ENCODE measurements at regions not wholly inside any gene's neighbourhood (a gene's known extent, or its start where the extent isn't known, plus 50 kb on each side); places are given as distances from the start of the nearest gene placed in this dataset.

DNA sequence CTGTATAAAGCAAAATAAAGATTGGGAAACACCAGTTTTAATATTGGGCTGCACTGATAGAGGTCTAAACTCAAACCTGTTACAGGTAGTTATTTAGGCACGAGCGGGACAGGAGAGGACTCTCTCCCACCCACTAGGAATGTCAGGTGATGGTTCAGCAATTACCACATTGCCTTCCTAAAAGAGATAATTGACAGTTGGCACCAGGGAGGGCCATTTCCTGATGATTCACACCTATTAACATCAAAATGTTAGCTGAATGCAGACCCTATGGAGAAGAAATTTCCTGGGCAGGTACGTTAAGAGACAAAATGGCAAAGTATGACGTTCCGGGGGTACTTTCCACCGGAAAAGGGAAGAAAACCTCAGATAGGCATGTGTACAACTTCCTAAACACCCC, 272.6 kb downstream of the SDHAF3 start:
- Mint-ChIP-seq H3K27me3 (peaks cover 0 to 9% (median 7%) of the 10 kb centered on the region in 5 donors), H3K36me3 (no peaks in the 10 kb centered on the region), H3K27ac (peak overlapping the region in 1 of 10 donors; percentile 37), H3K9me3 (peaks cover 0 to 4% (median 0%) of the 10 kb centered on the region in 9 donors), H3K4me1 (no peaks in the 10 kb centered on the region), H3K4me3 (no peak overlapping the region)
- DNase-seq (no peak), ATAC-seq (no peak)
- POLR2A ChIA-PET: no interaction called here

DNA sequence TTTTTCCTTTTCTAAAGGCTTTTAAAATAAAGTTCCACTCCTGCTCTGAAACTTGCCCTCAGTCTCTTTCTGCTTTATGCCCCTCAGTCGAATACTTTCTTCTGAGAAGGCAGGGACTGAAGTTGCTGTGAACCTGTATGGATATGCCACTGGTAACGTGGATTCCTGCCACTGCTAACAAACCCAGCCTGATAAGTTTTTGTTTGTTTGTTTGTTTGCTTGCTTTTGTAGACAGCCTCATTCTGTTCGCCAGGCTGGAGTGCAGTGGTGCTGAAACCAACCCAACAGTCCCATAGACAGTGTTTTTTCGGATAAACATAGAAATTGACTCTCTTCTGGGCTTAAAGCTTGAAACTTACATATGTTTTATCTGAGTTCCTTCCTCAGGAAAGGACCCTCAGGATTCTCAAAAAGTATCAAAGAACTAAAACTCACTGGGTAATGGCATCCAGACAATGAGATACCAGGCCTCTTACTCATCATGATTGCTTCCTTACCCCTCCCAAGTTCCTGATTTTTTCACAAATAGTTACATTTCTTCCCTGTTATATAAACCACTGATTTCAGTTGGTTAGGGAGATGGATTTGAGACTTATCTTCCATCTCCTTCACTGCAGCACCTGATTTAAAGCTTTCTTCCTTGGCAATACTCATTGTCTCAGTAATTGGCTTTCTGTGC, 273.6 kb downstream of the SDHAF3 start:
- no peak overlapping the region for H3K4me3 Mint-ChIP-seq
- POLR2A ChIA-PET: no interaction called here
- no peak for ATAC-seq
- peaks cover 0 to 4% (median 0%) of the 10 kb centered on the region in 9 donors for H3K9me3 Mint-ChIP-seq
- no peaks in the 10 kb centered on the region for H3K4me1 Mint-ChIP-seq
- H3K27ac Mint-ChIP-seq: no peak overlapping the region
- peaks cover 0 to 8% (median 5%) of the 10 kb centered on the region in 5 donors for H3K27me3 Mint-ChIP-seq
- H3K36me3 Mint-ChIP-seq: no peaks in the 10 kb centered on the region
- no peak for DNase-seq

DNA sequence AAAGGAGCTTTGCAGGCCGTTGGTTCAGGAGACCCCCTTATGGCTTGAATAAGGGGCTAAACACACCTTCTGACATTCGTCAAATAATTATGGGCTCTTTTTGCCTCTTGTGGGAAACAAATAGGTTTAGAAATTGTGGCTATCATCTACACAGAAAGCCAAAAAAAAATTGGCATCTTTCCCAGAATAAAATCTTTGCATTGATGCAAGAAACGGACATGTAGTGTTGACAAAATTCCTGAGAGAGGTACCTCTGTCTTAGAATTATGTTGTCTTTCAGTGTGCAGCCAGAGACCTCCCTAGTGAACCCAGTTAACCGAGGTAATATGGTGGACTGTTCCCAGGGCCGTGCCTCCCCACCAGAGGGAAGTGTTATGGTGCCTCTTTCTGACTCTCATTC, 283.9 kb downstream of the SDHAF3 start:
- Mint-ChIP-seq H3K4me1 (no peaks in the 10 kb centered on the region), H3K36me3 (no peaks in the 10 kb centered on the region), H3K27me3 (peaks cover 0 to 21% (median 7%) of the 10 kb centered on the region in 5 donors), H3K27ac (no peak overlapping the region), H3K9me3 (no peaks in the 10 kb centered on the region), H3K4me3 (no peak overlapping the region)
- POLR2A ChIA-PET: no interaction called here
- DNase-seq: no peak
- ATAC-seq: no peak

GRCh38 chr7:97405835-97406234, 288.3 kb downstream of the SDHAF3 start:
- no peak for ATAC-seq
- peaks cover 0 to 9% (median 7%) of the 10 kb centered on the region in 5 donors for H3K27me3 Mint-ChIP-seq
- POLR2A ChIA-PET: no interaction called here
- H3K9me3 Mint-ChIP-seq: no peaks in the 10 kb centered on the region
- DNase-seq: no peak
- no peaks in the 10 kb centered on the region for H3K4me1 Mint-ChIP-seq
- H3K27ac Mint-ChIP-seq: no peak overlapping the region
- no peaks in the 10 kb centered on the region for H3K36me3 Mint-ChIP-seq
- no peak overlapping the region for H3K4me3 Mint-ChIP-seq

GRCh38 chr7:97407106-97407505, 289.6 kb downstream of the SDHAF3 start:
- no peaks in the 10 kb centered on the region for H3K9me3 Mint-ChIP-seq
- POLR2A ChIA-PET: no interaction called here

GRCh38 chr7:97409346-97409745, 291.8 kb downstream of the SDHAF3 start:
- Mint-ChIP-seq H3K27me3 (peaks cover 0 to 9% (median 6%) of the 10 kb centered on the region in 5 donors), H3K4me3 (no peak overlapping the region), H3K9me3 (no peaks in the 10 kb centered on the region), H3K4me1 (no peaks in the 10 kb centered on the region), H3K36me3 (no peaks in the 10 kb centered on the region), H3K27ac (no peak overlapping the region)
- POLR2A ChIA-PET: no interaction called here
- DNase-seq (no peak), ATAC-seq (no peak)

More at GRCh38 chr7:97407106-97407505, 289.6 kb downstream of the SDHAF3 start:
- no peak for DNase-seq
- Mint-ChIP-seq H3K36me3 (no peaks in the 10 kb centered on the region), H3K27me3 (peaks cover 0 to 10% (median 8%) of the 10 kb centered on the region in 5 donors), H3K4me1 (no peaks in the 10 kb centered on the region), H3K27ac (no peak overlapping the region), H3K4me3 (no peak overlapping the region)
- ATAC-seq: no peak

DNA sequence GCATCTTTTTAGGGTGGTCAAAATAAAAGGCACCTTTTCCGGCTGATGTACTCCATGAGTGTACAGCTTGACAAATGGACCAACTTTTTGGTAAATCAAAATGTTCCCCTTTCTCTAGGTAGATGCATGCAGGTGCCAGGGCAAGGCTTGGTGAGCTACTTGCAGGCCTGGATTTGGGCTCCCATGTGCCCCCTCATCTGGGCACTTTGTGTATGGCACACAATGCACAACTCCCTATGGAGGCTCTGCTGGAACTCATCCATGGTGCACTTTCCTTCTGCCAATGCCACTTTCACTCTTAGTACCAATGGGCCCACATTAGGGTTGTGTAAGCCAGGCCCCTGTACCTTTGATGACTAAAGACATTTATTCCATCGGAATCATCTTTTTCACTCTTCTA, 300.8 kb downstream of the SDHAF3 start:
- Mint-ChIP-seq H3K27ac (no peak overlapping the region), H3K36me3 (no peaks in the 10 kb centered on the region), H3K9me3 (peaks cover 0 to 6% (median 0%) of the 10 kb centered on the region in 9 donors), H3K4me3 (no peak overlapping the region), H3K27me3 (peaks cover 0 to 1% (median 0%) of the 10 kb centered on the region in 5 donors), H3K4me1 (no peaks in the 10 kb centered on the region)
- ATAC-seq: no peak
- no peak for DNase-seq
- POLR2A ChIA-PET: no interaction called here

- DNase-seq (no peak), ATAC-seq (no peak)
- H3K27me3 Mint-ChIP-seq: peaks cover 0 to 1% (median 0%) of the 10 kb centered on the region in 5 donors
- no peak overlapping the region for H3K27ac Mint-ChIP-seq
- no peak overlapping the region for H3K4me3 Mint-ChIP-seq
- H3K36me3 Mint-ChIP-seq: no peaks in the 10 kb centered on the region
- POLR2A ChIA-PET: no interaction called here
- H3K9me3 Mint-ChIP-seq: peaks cover 0 to 6% (median 0%) of the 10 kb centered on the region in 9 donors
- H3K4me1 Mint-ChIP-seq: no peaks in the 10 kb centered on the region
Measured at GRCh38 chr7:97419898-97420297, 302.4 kb downstream of the SDHAF3 start.

- H3K36me3 Mint-ChIP-seq: no peaks in the 10 kb centered on the region
- H3K27ac Mint-ChIP-seq: no peak overlapping the region
- H3K4me1 Mint-ChIP-seq: no peaks in the 10 kb centered on the region
- H3K4me3 Mint-ChIP-seq: no peak overlapping the region
- POLR2A ChIA-PET: no interaction called here
- ATAC-seq (no peak), DNase-seq (no peak)
- H3K27me3 Mint-ChIP-seq: peaks cover 0 to 1% (median 0%) of the 10 kb centered on the region in 5 donors
- peaks cover 0 to 6% (median 0%) of the 10 kb centered on the region in 9 donors for H3K9me3 Mint-ChIP-seq
Measured at GRCh38 chr7:97421307-97421930, 303.9 kb downstream of the SDHAF3 start.

- H3K36me3 Mint-ChIP-seq: no peaks in the 10 kb centered on the region
- no peaks in the 10 kb centered on the region for H3K4me1 Mint-ChIP-seq
- ATAC-seq (no peak), DNase-seq (no peak)
- no peak overlapping the region for H3K4me3 Mint-ChIP-seq
- no peak overlapping the region for H3K27ac Mint-ChIP-seq
- peaks cover 0 to 8% (median 0%) of the 10 kb centered on the region in 9 donors for H3K9me3 Mint-ChIP-seq
- H3K27me3 Mint-ChIP-seq: peaks cover 0 to 1% (median 0%) of the 10 kb centered on the region in 5 donors
- POLR2A ChIA-PET: no interaction called here
Measured at GRCh38 chr7:97422046-97422445, 304.5 kb downstream of the SDHAF3 start.

DNA sequence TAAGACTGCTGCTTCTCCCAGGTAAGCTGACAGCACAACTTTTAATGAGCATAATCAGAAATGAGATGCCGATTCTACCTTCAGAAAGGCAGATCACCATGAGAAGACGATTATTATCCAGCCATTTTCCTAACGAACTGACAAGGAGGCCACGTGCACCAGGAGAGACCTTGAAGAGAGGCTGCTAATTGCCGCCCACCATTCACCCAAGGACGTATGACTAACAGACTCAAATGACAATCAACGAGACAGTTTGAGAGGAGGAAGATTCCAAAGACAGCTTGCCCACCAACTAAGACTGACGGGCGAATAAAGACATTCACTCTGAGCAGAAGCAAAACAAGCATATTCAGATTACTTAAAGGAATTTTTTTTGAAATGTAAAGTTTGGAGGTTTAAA, 301.9 kb upstream of the TAC1 start:
- H3K4me3 Mint-ChIP-seq: no peak overlapping the region
- peaks cover 0 to 2% (median 0%) of the 10 kb centered on the region in 5 donors for H3K27me3 Mint-ChIP-seq
- POLR2A ChIA-PET: no interaction called here
- H3K9me3 Mint-ChIP-seq: peaks cover 0 to 10% (median 3%) of the 10 kb centered on the region in 9 donors
- DNase-seq: no peak
- no peak for ATAC-seq
- no peaks in the 10 kb centered on the region for H3K4me1 Mint-ChIP-seq
- H3K27ac Mint-ChIP-seq: no peak overlapping the region
- no peaks in the 10 kb centered on the region for H3K36me3 Mint-ChIP-seq

- Mint-ChIP-seq H3K4me1 (no peaks in the 10 kb centered on the region), H3K27ac (no peak overlapping the region), H3K27me3 (peaks cover 0 to 5% (median 2%) of the 10 kb centered on the region in 5 donors), H3K36me3 (peaks cover 0 to 24% (median 0%) of the 10 kb centered on the region in 3 donors), H3K9me3 (peaks cover 0 to 45% (median 26%) of the 10 kb centered on the region in 9 donors), H3K4me3 (no peak overlapping the region)
- POLR2A ChIA-PET: no interaction called here
- ATAC-seq (no peak), DNase-seq (no peak)
Measured at GRCh38 chr7:97439637-97440214, 292.2 kb upstream of the TAC1 start.

GRCh38 chr7:97446361-97446760, 285.5 kb upstream of the TAC1 start:
- no peak overlapping the region for H3K4me3 Mint-ChIP-seq
- no peak for ATAC-seq
- no peak overlapping the region for H3K27ac Mint-ChIP-seq
- H3K36me3 Mint-ChIP-seq: peaks cover 0 to 5% (median 0%) of the 10 kb centered on the region in 3 donors
- POLR2A ChIA-PET: no interaction called here
- peaks cover 0 to 3% (median 0%) of the 10 kb centered on the region in 5 donors for H3K27me3 Mint-ChIP-seq
- no peaks in the 10 kb centered on the region for H3K4me1 Mint-ChIP-seq
- peaks cover 0 to 25% (median 11%) of the 10 kb centered on the region in 9 donors for H3K9me3 Mint-ChIP-seq
- no peak for DNase-seq

Measured in naive thymus-derived CD8-positive, alpha-beta T cell (primary cell).